Stromal cell of bone marrow (primary cell): ENCODE measurements at regions not wholly inside any gene's neighbourhood (a gene's known extent, or its start where the extent isn't known, plus 50 kb on each side); places are given as distances from the start of the nearest gene placed in this dataset.
"Not testable (repeated sequence)": the region's sequence is repeated elsewhere in the genome, so short reads cannot be mapped to it uniquely, and the experiment has no call there.

Experiments used
- DNase-seq: peaks from one replicate; pipeline ENCODE4 v3.0.0-alpha.2; 2012; ENCODE audit warnings: low read depth

GRCh38 chr10:35993591-35994515 lies 351.8 kb upstream of the FZD8 start:
- no peak for DNase-seq

GRCh38 chr10:35992107-35992506 lies 350.0 kb upstream of the FZD8 start:
- DNase-seq, result no peak

GRCh38 chr10:35986756-35987502 lies 344.8 kb upstream of the FZD8 start:
- DNase-seq, result no peak

GRCh38 chr10:35979116-35979515 lies 337.0 kb upstream of the FZD8 start:
- DNase-seq, result no peak

GRCh38 chr10:35973912-35974591 lies 332.0 kb upstream of the FZD8 start:
- DNase-seq, result not testable (repeated sequence)

GRCh38 chr10:35972275-35972674 lies 330.2 kb upstream of the FZD8 start:
- DNase-seq, result no peak

GRCh38 chr10:35971397-35971796 lies 329.3 kb upstream of the FZD8 start:
- DNase-seq, result no peak

- DNase-seq, result no peak
Observed at GRCh38 chr10:35963685-35964084, 321.6 kb upstream of the FZD8 start.

GRCh38 chr10:35961501-35961900 lies 319.4 kb upstream of the FZD8 start:
- peak; percentile 41 for DNase-seq

GRCh38 chr10:35959252-35959651 lies 317.2 kb upstream of the FZD8 start:
- no peak for DNase-seq

- DNase-seq, result not testable (repeated sequence)
Observed at GRCh38 chr10:35958609-35959008, 316.5 kb upstream of the FZD8 start.

GRCh38 chr10:35950701-35951100 lies 308.6 kb upstream of the FZD8 start:
- no peak for DNase-seq

GRCh38 chr10:35950226-35950625 lies 308.1 kb upstream of the FZD8 start:
- no peak for DNase-seq

GRCh38 chr10:35949811-35950211 lies 307.7 kb upstream of the FZD8 start:
- DNase-seq, result no peak

- DNase-seq, result peak; percentile 24
Observed at GRCh38 chr10:35946556-35946955, 304.5 kb upstream of the FZD8 start.

GRCh38 chr10:35942057-35942456 lies 300.0 kb upstream of the FZD8 start:
- DNase-seq, result no peak

GRCh38 chr10:35940141-35941041 lies 298.3 kb upstream of the FZD8 start:
- peak; percentile 46 for DNase-seq

- no peak for DNase-seq
Observed at GRCh38 chr10:35938160-35938559, 296.1 kb upstream of the FZD8 start.

- no peak for DNase-seq
Observed at GRCh38 chr10:35937546-35937945, 295.4 kb upstream of the FZD8 start.

GRCh38 chr10:35934642-35934995 lies 292.5 kb upstream of the FZD8 start:
- no peak for DNase-seq

GRCh38 chr10:35933940-35934641 lies 292.0 kb upstream of the FZD8 start:
- DNase-seq, result no peak
